NT2/D1 (cell line): ENCODE measurements at regions not wholly inside any gene's neighbourhood (a gene's known extent, or its start where the extent isn't known, plus 50 kb on each side); places are given as distances from the start of the nearest gene placed in this dataset.

Experiments used
- DNase-seq: peaks from one replicate; pipeline ENCODE4 v3.0.0-alpha.2; 2011; ENCODE audit warnings: low read depth, low spot score
- H3K27me3 ChIP-seq: 2 replicates; pipeline ENCODE4 v1.6.0; 2011; ENCODE audit warnings: mild to moderate bottlenecking; ENCODE audit not compliant: insufficient read length, insufficient read depth
- H3K36me3 ChIP-seq: 2 replicates; pipeline ENCODE4 v1.6.1; 2011; ENCODE audit warnings: mild to moderate bottlenecking, low read length, mixed read lengths; ENCODE audit not compliant: insufficient read depth, insufficient read length
- H3K4me1 ChIP-seq: 2 replicates; pipeline ENCODE4 v1.5.1; 2011; ENCODE audit not compliant: insufficient read depth, insufficient read length
- H3K4me3 ChIP-seq: 2 replicates; pipeline ENCODE4 v1.5.1; 2011; ENCODE audit warnings: low read depth; ENCODE audit not compliant: insufficient read length
- H3K9ac ChIP-seq: 2 replicates; pipeline ENCODE4 v1.6.0; 2011; ENCODE audit warnings: low read depth; ENCODE audit not compliant: insufficient read length
- H3K9me3 ChIP-seq: 2 replicates; pipeline ENCODE4 v1.5.1; 2011; ENCODE audit warnings: mild to moderate bottlenecking, low read length; ENCODE audit not compliant: insufficient read depth
- SUZ12 ChIP-seq: IDR thresholded peaks from 2 replicates; pipeline ENCODE4 v1.6.1; 2011; ENCODE audit not compliant: insufficient read length, insufficient read depth; ENCODE audit errors: extremely low read depth
- YY1 ChIP-seq: IDR thresholded peaks from 2 replicates; pipeline ENCODE4 v1.6.1; 2011; ENCODE audit not compliant: insufficient read length, insufficient read depth
- ZNF274 ChIP-seq: IDR thresholded peaks from 2 replicates; pipeline ENCODE4 v1.6.1; 2011; ENCODE audit warnings: mild to moderate bottlenecking, low read depth, low read length

DNA sequence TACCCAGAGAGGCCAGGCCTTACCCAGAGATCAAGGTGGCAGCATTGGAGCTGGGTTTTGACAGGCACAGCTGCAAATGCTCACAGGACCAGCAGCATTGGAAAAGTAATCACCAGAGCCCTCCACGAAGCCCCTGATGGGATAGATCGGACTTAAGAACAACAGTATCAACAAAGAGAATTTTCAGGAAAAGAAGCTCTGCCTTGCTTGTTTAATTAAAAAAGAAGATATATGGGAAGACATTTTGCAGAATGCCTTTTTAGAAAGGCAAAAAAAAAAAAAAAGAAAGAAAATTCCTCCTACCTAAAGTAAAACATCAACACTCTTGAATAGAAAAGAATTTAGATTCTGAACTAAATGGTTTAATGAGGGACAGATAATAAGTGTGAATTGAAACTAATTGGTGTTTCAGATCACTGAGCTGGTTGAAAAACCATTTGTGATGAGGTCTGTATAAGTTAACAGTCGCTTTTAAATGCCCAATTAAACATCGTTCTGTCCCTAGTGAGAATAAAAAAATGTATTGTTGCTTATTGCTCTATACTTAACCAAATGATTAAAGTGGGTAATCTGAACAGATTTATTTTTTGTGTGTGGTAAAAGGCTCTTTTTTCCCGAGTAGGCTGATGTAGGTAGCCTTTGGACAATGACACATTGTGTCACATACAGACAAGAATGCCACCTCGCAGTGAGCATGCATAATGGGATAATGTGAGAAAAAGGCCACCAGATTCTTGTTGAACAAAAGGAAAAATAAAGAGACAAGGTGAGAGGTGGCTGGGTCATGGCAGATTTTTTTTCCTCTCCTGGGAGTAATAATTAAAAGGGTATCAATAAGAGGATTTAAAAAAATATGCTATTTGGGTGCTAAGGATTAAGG lies 93.0 kb upstream of the ARGLU1 start:
- no peaks in the 10 kb centered on the region for H3K36me3 ChIP-seq
- no peak overlapping the region for H3K4me3 ChIP-seq
- no peak overlapping the region for H3K9ac ChIP-seq
- H3K4me1 ChIP-seq, result no peaks in the 10 kb centered on the region
- H3K9me3 ChIP-seq, result no peaks in the 10 kb centered on the region
- TF ChIP-seq YY1, result no peak
- TF ChIP-seq ZNF274, result no peak
- no peak for TF ChIP-seq SUZ12
- no peaks in the 10 kb centered on the region for H3K27me3 ChIP-seq
- DNase-seq, result no peak

DNA sequence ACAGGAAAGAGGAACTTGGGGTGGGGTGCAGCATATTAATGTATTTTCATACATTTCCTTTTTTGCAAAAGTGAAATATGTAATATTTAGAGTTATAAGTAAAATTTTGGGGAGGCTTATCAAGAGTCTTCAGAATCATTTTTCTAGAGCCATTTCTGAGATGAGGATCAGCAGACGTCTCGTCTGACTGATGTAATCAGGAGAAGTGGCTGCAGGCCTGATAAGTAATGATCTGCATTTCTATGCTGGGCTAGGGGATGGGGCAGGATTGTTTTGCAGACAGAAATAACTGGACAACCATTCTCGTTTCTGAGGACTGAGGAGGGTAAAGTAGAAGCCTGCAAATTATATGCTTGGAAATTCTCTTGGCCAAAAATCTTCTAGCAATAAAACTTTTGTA lies 89.2 kb upstream of the ARGLU1 start:
- no peak overlapping the region for H3K4me3 ChIP-seq
- H3K27me3 ChIP-seq, result no peaks in the 10 kb centered on the region
- H3K36me3 ChIP-seq, result no peaks in the 10 kb centered on the region
- no peaks in the 10 kb centered on the region for H3K9me3 ChIP-seq
- TF ChIP-seq SUZ12 (no peak), ZNF274 (no peak), YY1 (no peak)
- no peak for DNase-seq
- no peaks in the 10 kb centered on the region for H3K4me1 ChIP-seq
- no peak overlapping the region for H3K9ac ChIP-seq

DNA sequence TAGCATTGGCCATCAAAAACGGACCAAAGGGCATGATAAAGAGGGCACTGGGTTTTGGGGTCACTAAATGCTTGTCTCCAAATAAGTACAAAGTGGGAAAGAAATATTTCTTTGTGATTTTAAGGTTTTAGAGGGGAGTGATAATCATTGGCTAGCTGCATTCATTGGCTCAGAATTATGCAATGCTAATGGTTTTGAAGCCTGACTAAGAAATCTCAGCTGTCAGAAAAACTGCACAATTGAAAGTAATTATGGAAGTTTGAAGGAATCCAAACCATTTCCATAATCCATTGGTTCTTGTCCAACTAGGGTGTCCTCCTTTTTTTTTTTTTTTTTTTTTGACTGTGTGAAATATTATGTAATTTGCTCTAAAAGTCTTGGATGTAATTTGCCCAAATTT lies 88.2 kb upstream of the ARGLU1 start:
- Histone ChIP-seq H3K9ac (no peak overlapping the region), H3K4me3 (no peak overlapping the region), H3K9me3 (no peaks in the 10 kb centered on the region), H3K36me3 (no peaks in the 10 kb centered on the region), H3K27me3 (no peaks in the 10 kb centered on the region), H3K4me1 (no peaks in the 10 kb centered on the region)
- TF ChIP-seq ZNF274 (no peak), YY1 (no peak), SUZ12 (no peak)
- DNase-seq, result no peak

DNA sequence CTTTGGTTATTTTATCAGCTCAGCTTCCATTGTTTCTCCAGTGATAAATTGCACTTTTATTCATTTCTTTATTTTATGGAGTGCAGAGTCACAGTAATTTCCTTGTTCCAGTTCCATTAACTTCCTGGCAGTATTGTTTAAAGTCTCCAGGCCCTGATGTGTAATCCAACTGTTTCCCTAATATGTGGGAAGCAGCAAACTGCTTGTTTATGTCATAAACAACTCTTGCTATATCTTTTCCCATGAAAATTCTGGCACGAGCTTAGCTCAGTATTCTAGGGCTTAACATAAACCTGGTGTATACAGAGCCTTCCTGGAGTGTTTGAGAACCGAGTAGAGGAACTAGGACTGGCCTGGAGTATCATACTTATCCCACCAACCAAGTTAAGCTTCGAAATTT lies 83.5 kb upstream of the ARGLU1 start:
- H3K27me3 ChIP-seq, result no peaks in the 10 kb centered on the region
- DNase-seq, result no peak
- H3K4me3 ChIP-seq, result no peak overlapping the region
- no peaks in the 10 kb centered on the region for H3K4me1 ChIP-seq
- H3K9ac ChIP-seq, result no peak overlapping the region
- H3K9me3 ChIP-seq, result peaks cover 7% of the 10 kb centered on the region; the same call in 1 of the 2 replicates
- H3K36me3 ChIP-seq, result no peaks in the 10 kb centered on the region
- no peak for TF ChIP-seq SUZ12
- TF ChIP-seq ZNF274, result no peak
- TF ChIP-seq YY1, result no peak

DNA sequence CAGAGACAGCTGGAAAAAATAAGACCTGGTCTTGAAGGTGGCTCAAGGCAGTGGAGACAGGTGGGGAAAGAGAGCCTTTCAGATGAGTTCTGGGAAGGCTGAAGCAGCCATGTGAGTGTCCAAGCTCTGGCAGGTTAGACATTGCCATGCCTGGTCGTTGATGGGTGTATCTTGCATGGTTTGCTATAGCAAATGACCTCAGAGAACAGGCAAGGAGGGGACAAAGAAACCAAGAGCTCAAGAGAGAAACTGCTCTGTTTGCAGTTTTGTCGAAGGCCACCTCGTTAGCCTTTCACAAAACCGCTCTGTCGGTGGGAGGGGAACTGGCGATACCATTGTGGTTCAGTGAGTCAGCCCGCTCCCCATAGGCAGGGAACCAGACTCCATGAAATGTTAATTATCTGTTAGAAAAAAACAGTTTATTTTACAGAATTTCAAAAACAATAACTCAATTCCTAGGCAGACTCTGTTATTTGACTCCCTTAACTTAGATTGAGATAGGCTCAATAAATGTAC lies 82.8 kb upstream of the ARGLU1 start:
- no peaks in the 10 kb centered on the region for H3K27me3 ChIP-seq
- DNase-seq, result no peak

DNA sequence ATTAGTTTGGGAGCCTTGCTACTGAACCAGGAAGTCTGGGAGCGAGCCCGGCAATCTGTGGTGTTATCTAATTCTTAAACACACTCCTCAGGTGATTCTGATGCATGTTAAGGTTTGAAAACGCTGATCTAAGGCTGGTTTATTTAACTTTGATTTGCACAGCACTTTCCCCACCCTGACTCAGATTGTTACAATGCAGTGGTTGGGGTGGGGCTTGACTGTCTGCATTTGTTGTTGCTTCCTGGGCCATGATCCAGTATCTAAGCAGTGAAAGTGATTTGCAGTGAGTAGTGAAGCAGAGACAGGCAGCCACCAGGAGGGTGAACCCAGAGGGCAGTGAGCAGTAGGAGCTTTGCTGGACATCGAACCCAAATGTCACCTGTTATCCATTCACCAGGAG lies 81.6 kb upstream of the ARGLU1 start:
- Histone ChIP-seq H3K9me3 (peaks cover 7% of the 10 kb centered on the region; the same call in 1 of the 2 replicates), H3K27me3 (no peaks in the 10 kb centered on the region), H3K4me3 (no peak overlapping the region), H3K36me3 (no peaks in the 10 kb centered on the region), H3K9ac (no peak overlapping the region), H3K4me1 (no peaks in the 10 kb centered on the region)
- no peak for TF ChIP-seq ZNF274
- TF ChIP-seq SUZ12, result no peak
- TF ChIP-seq YY1, result no peak
- no peak for DNase-seq

More for the DNA sequence above, 82.8 kb upstream of the ARGLU1 start:
- H3K4me1 ChIP-seq, result no peaks in the 10 kb centered on the region
- H3K36me3 ChIP-seq, result no peaks in the 10 kb centered on the region
- TF ChIP-seq SUZ12 (no peak), YY1 (no peak), ZNF274 (no peak)
- H3K9ac ChIP-seq, result no peak overlapping the region
- H3K9me3 ChIP-seq, result peaks cover 7% of the 10 kb centered on the region; the same call in 1 of the 2 replicates
- H3K4me3 ChIP-seq, result no peak overlapping the region

DNA sequence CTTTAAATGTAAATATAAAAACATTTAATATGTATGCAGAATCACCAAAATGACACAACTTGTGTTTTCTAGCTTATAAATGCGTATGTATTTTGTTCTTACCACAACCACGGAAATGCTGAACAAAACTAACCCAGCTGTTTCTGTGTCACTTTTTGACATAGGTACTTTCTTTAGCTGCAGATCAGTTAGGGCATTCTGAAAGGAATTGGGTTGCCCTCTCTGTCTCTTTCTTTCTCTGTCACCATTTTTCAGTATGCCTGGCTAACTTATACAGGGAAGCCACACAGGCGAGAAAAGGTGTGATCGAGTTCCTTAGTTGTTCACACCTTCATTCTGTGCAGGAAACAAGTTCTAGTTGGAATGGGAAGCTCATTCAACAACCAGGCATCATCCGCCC lies 72.6 kb upstream of the ARGLU1 start:
- Histone ChIP-seq H3K27me3 (no peaks in the 10 kb centered on the region), H3K9me3 (no peaks in the 10 kb centered on the region), H3K9ac (no peak overlapping the region), H3K4me1 (no peaks in the 10 kb centered on the region), H3K4me3 (no peak overlapping the region), H3K36me3 (no peaks in the 10 kb centered on the region)
- no peak for DNase-seq
- TF ChIP-seq YY1 (no peak), ZNF274 (no peak), SUZ12 (no peak)
